ENCODE measurements at regions not wholly inside any gene's neighbourhood (a gene's known extent, or its start where the extent isn't known, plus 50 kb on each side); places are given as distances from the start of the nearest gene placed in this dataset.

GRCh38 chr16:80148826-80149225 is 392.0 kb upstream of the DYNLRB2 start:
- H3K79me1 ChIP-seq (ENCODE audit: low read length), result no peaks in the 10 kb centered on the region
- no peak overlapping the region for H3K4me2 ChIP-seq (ENCODE audit: low read length)
- no peak overlapping the region for H2AFZ ChIP-seq (ENCODE audit: insufficient read depth, low read length, poor library complexity)
- H3K18ac ChIP-seq (ENCODE audit: low read length), result no peak overlapping the region
- no peak overlapping the region for H2AK5ac ChIP-seq (ENCODE audit: low read length)
- no peak overlapping the region for H3K9ac ChIP-seq (ENCODE audit: low read length)
- H3K14ac ChIP-seq (ENCODE audit: low read length), result no peak overlapping the region
- no CpG with 5 or more reads among the region's 3 CpGs for WGBS (ENCODE audit: extremely low coverage, insufficient coverage, insufficient read length)
- no peak overlapping the region for H3K27ac ChIP-seq (ENCODE audit: low read depth, low read length)
- H2BK5ac ChIP-seq (ENCODE audit: low read depth, low read length, poor library complexity), result no peak overlapping the region
- no peak overlapping the region for H3K4ac ChIP-seq (ENCODE audit: low read depth, low read length)
- H3K36me3 ChIP-seq (ENCODE audit: control insufficient read depth in 1 of 2, insufficient read depth in 2 of 2, low read length in 2 of 2), result no peaks in the 10 kb centered on the region
- no peak overlapping the region for H4K12ac ChIP-seq (ENCODE audit: low read depth, low read length)
- no peak overlapping the region for H3K23ac ChIP-seq (ENCODE audit: low read length)
- no peaks in the 10 kb centered on the region for H3K27me3 ChIP-seq (ENCODE audit: insufficient read depth, low read length)
- H3K79me2 ChIP-seq (ENCODE audit: control insufficient read depth, insufficient read depth, low read length, poor library complexity), result no peaks in the 10 kb centered on the region
- no peak overlapping the region for H4K91ac ChIP-seq (ENCODE audit: low read depth, low read length)
- no peak overlapping the region for H4K8ac ChIP-seq (ENCODE audit: low read depth, low read length)
- H3K4me3 ChIP-seq (ENCODE audit: low read depth, low read length), result no peak overlapping the region
- no peaks in the 10 kb centered on the region for H3K9me3 ChIP-seq (ENCODE audit: insufficient read depth, low read depth, low read length)
- H2BK12ac ChIP-seq (ENCODE audit: low read length), result no peak overlapping the region
- no peaks in the 10 kb centered on the region for H3K4me1 ChIP-seq (ENCODE audit: control insufficient read depth in 1 of 2, insufficient read depth in 2 of 2, low read length in 2 of 2)
- no peak overlapping the region for H2BK120ac ChIP-seq (ENCODE audit: insufficient read depth, low read length, poor library complexity)
- DNase-seq, result no peak

GRCh38 chr16:80147026-80147655 is 393.7 kb upstream of the DYNLRB2 start:
- Histone ChIP-seq H2BK120ac (ENCODE audit: insufficient read depth, low read length, poor library complexity) (no peak overlapping the region), H3K18ac (ENCODE audit: low read length) (no peak overlapping the region), H2AFZ (ENCODE audit: insufficient read depth, low read length, poor library complexity) (no peak overlapping the region), H3K79me2 (ENCODE audit: control insufficient read depth, insufficient read depth, low read length, poor library complexity) (no peaks in the 10 kb centered on the region), H2BK5ac (ENCODE audit: low read depth, low read length, poor library complexity) (no peak overlapping the region), H3K4me3 (ENCODE audit: low read depth, low read length) (no peak overlapping the region), H3K79me1 (ENCODE audit: low read length) (no peaks in the 10 kb centered on the region), H3K27ac (ENCODE audit: low read depth, low read length) (no peak overlapping the region), H3K14ac (ENCODE audit: low read length) (no peak overlapping the region), H3K9ac (ENCODE audit: low read length) (no peak overlapping the region), H3K4me2 (ENCODE audit: low read length) (no peak overlapping the region), H3K4me1 (ENCODE audit: control insufficient read depth in 1 of 2, insufficient read depth in 2 of 2, low read length in 2 of 2) (no peaks in the 10 kb centered on the region), H3K27me3 (ENCODE audit: insufficient read depth, low read length) (no peaks in the 10 kb centered on the region), H4K8ac (ENCODE audit: low read depth, low read length) (no peak overlapping the region), H3K23ac (ENCODE audit: low read length) (no peak overlapping the region), H3K36me3 (ENCODE audit: control insufficient read depth in 1 of 2, insufficient read depth in 2 of 2, low read length in 2 of 2) (no peaks in the 10 kb centered on the region), H4K91ac (ENCODE audit: low read depth, low read length) (no peak overlapping the region), H4K12ac (ENCODE audit: low read depth, low read length) (no peak overlapping the region), H2BK12ac (ENCODE audit: low read length) (no peak overlapping the region), H2AK5ac (ENCODE audit: low read length) (no peak overlapping the region), H3K9me3 (ENCODE audit: insufficient read depth, low read depth, low read length) (peaks cover 2% of the 10 kb centered on the region), H3K4ac (ENCODE audit: low read depth, low read length) (no peak overlapping the region)
- WGBS (ENCODE audit: extremely low coverage, insufficient coverage, insufficient read length), result no CpG with 5 or more reads among the region's 8 CpGs
- no peak for DNase-seq

- no peaks in the 10 kb centered on the region for H3K79me1 ChIP-seq (ENCODE audit: low read length)
- H4K91ac ChIP-seq (ENCODE audit: low read depth, low read length), result no peak overlapping the region
- no peaks in the 10 kb centered on the region for H3K27me3 ChIP-seq (ENCODE audit: insufficient read depth, low read length)
- H3K36me3 ChIP-seq (ENCODE audit: control insufficient read depth in 1 of 2, insufficient read depth in 2 of 2, low read length in 2 of 2), result no peaks in the 10 kb centered on the region
- H3K18ac ChIP-seq (ENCODE audit: low read length), result no peak overlapping the region
- H3K4me2 ChIP-seq (ENCODE audit: low read length), result no peak overlapping the region
- H4K8ac ChIP-seq (ENCODE audit: low read depth, low read length), result no peak overlapping the region
- H2BK120ac ChIP-seq (ENCODE audit: insufficient read depth, low read length, poor library complexity), result no peak overlapping the region
- H3K9me3 ChIP-seq (ENCODE audit: insufficient read depth, low read depth, low read length), result peaks cover 3% of the 10 kb centered on the region
- H2BK12ac ChIP-seq (ENCODE audit: low read length), result no peak overlapping the region
- DNase-seq, result no peak
- no peaks in the 10 kb centered on the region for H3K79me2 ChIP-seq (ENCODE audit: control insufficient read depth, insufficient read depth, low read length, poor library complexity)
- no peak overlapping the region for H3K4me3 ChIP-seq (ENCODE audit: low read depth, low read length)
- no peak overlapping the region for H3K27ac ChIP-seq (ENCODE audit: low read depth, low read length)
- no peak overlapping the region for H3K14ac ChIP-seq (ENCODE audit: low read length)
- no peak overlapping the region for H3K9ac ChIP-seq (ENCODE audit: low read length)
- no peak overlapping the region for H2AK5ac ChIP-seq (ENCODE audit: low read length)
- H2AFZ ChIP-seq (ENCODE audit: insufficient read depth, low read length, poor library complexity), result no peak overlapping the region
- H3K23ac ChIP-seq (ENCODE audit: low read length), result no peak overlapping the region
- H4K12ac ChIP-seq (ENCODE audit: low read depth, low read length), result no peak overlapping the region
- no peak overlapping the region for H2BK5ac ChIP-seq (ENCODE audit: low read depth, low read length, poor library complexity)
- H3K4me1 ChIP-seq (ENCODE audit: control insufficient read depth in 1 of 2, insufficient read depth in 2 of 2, low read length in 2 of 2), result no peaks in the 10 kb centered on the region
- H3K4ac ChIP-seq (ENCODE audit: low read depth, low read length), result no peak overlapping the region
These were observed 396.6 kb upstream of the DYNLRB2 start for GRCh38 chr16:80144191-80144590.

- H3K9me3 ChIP-seq (ENCODE audit: insufficient read depth, low read depth, low read length), result peaks cover 3% of the 10 kb centered on the region
- no peak overlapping the region for H3K9ac ChIP-seq (ENCODE audit: low read length)
- H2BK120ac ChIP-seq (ENCODE audit: insufficient read depth, low read length, poor library complexity), result no peak overlapping the region
- H2AK5ac ChIP-seq (ENCODE audit: low read length), result no peak overlapping the region
- no peak overlapping the region for H3K14ac ChIP-seq (ENCODE audit: low read length)
- H3K79me2 ChIP-seq (ENCODE audit: control insufficient read depth, insufficient read depth, low read length, poor library complexity), result no peaks in the 10 kb centered on the region
- no peak overlapping the region for H3K27ac ChIP-seq (ENCODE audit: low read depth, low read length)
- no peak overlapping the region for H3K4ac ChIP-seq (ENCODE audit: low read depth, low read length)
- no peak for DNase-seq
- H4K8ac ChIP-seq (ENCODE audit: low read depth, low read length), result no peak overlapping the region
- H4K12ac ChIP-seq (ENCODE audit: low read depth, low read length), result no peak overlapping the region
- no peaks in the 10 kb centered on the region for H3K79me1 ChIP-seq (ENCODE audit: low read length)
- H3K18ac ChIP-seq (ENCODE audit: low read length), result no peak overlapping the region
- no peak overlapping the region for H2BK5ac ChIP-seq (ENCODE audit: low read depth, low read length, poor library complexity)
- no peaks in the 10 kb centered on the region for H3K4me1 ChIP-seq (ENCODE audit: control insufficient read depth in 1 of 2, insufficient read depth in 2 of 2, low read length in 2 of 2)
- H2AFZ ChIP-seq (ENCODE audit: insufficient read depth, low read length, poor library complexity), result no peak overlapping the region
- no peak overlapping the region for H4K91ac ChIP-seq (ENCODE audit: low read depth, low read length)
- H2BK12ac ChIP-seq (ENCODE audit: low read length), result no peak overlapping the region
- H3K4me2 ChIP-seq (ENCODE audit: low read length), result no peak overlapping the region
- no peak overlapping the region for H3K4me3 ChIP-seq (ENCODE audit: low read depth, low read length)
- no peaks in the 10 kb centered on the region for H3K36me3 ChIP-seq (ENCODE audit: control insufficient read depth in 1 of 2, insufficient read depth in 2 of 2, low read length in 2 of 2)
- no peak overlapping the region for H3K23ac ChIP-seq (ENCODE audit: low read length)
- no peaks in the 10 kb centered on the region for H3K27me3 ChIP-seq (ENCODE audit: insufficient read depth, low read length)
These were observed 397.9 kb upstream of the DYNLRB2 start for GRCh38 chr16:80142940-80143339.

Measured in trophoblast cell (in vitro differentiated cells and primary cell).